HK-2 (cell line): ENCODE measurements at regions not wholly inside any gene's neighbourhood (a gene's known extent, or its start where the extent isn't known, plus 50 kb on each side); places are given as distances from the start of the nearest gene placed in this dataset.
"Not testable (repeated sequence)": the region's sequence is repeated elsewhere in the genome, so short reads cannot be mapped to it uniquely, and the experiment has no call there.

Source experiments
- DNase-seq: peaks from one replicate; pipeline ENCODE4 v3.0.0-alpha.2; 2018; ENCODE audit not compliant: unreplicated experiment

DNA sequence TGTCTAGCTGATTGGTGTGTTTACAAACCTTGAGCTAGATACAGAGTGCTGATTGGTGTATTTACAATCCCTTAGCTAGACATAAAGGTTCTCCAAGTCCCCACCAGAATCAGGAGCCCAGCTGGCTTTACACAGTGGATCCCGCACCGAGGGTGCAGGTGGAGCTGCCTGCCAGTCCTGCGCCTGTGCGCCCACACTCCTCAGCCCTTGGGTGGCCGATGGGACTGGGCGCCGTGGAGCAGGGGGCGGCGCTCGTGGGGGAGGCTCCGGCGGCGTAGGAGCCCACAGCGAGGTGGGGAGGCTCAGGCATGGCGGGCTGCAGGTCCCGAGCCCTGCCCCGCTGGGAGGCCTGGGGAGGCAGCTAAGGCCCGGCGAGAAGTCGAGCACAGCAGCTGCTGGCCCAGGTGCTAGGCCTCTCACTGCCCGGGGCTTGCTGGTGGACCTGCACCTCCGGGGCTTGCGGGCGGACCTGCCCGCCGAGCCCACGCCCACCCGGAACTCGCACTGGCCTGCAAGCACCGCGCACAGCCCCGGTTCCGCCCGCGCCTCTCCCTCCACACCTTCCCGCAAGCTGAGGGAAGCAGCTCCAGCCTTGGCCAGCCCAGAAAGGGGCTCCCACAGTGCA, 51.0 kb upstream of the CDYL start:
- not testable (repeated sequence) for DNase-seq

DNA sequence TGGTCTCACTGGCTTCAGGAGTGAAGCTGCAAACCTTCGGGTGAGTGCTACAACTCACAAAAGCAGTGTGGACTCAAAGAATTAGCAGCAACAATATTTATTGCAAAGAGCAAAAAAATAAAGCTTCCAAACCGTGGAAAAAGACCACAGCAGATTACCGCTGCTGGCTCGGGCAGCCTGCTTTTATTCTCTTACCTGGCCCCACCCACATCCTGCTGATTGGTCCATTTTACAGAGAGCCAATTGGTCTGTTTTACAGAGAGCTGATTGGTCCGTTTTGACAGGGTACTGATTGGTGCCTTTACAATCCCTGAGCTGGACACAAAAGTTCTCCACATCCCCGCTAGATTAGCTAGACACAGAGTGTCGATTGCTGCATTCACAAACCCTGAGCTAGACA, 51.5 kb upstream of the CDYL start:
- DNase-seq: not testable (repeated sequence)

DNA sequence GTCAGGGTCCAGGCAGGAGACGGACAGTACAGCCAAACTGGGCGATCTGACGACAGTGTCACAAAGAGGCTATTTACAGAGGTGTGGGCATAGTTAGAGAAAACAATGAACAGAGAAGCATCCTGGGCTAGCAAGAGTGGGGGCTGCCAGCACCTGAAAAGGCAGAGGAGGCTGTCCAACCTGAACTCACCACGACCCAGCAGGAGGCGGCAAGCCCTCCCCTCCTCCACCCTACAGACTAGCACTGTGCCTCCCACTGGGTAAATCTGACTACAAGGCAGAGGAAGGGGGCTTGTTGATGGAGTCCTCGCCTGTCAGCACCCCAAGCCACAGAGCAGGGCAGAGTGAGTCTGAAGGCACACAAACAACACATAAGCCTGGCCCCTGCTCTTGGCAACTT, 52.8 kb upstream of the CDYL start:
- no peak for DNase-seq

DNA sequence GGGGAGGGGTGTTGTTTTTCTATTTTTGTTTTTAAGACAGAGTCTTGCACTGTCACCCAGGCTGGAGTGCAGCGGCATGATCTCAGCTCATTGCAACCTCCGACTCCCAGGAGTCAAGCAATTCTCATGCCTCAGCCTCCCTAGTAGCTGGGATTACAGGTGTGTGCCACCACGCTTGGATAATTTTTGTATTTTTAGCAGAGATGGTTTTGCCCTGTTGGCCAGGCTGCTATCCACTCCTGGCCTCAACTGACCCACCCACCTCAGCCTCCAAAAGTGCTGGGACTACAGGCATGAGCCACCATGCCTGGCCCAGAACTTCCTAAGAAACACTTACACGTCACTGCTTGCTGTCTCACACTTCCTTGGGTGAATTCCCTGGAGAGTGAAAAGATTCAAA, 54.8 kb upstream of the CDYL start:
- not testable (repeated sequence) for DNase-seq

DNA sequence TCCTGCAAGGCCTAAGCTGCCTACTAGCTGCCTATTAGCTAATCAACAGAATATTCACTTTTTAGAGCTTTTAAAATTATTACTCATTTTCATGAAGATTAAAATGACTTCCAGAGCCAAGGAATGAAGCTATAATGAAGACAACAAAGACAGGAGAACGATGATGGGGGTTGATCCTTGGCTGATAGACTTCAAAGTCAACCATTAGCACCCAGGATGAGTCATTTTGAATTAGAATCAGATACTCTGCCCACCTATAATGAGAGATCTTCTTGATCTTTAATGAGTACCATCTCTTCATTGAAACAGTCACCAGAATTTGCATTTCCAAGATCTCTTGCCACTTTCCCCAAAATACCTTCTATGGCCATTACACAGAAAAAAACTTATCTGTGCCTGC, 56.7 kb upstream of the CDYL start:
- DNase-seq: no peak

DNA sequence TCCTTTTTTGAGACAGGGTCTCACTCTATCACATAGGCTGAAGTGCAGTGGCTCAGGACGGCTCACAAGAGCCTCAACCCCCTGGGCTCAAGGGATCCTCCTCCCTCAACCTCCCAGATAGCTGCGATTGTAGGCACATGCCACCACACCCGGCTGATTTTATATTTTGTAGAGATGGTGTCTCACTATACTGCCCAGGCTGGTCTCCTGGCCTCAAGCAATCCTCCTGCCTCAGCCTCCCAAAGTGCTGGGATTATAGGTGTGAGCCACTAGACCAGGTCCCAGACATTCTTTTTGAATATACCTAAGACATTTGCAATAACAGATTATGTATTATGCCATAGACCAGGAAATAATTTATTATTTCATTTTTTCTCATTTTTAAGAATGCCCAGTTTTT, 58.3 kb upstream of the CDYL start:
- no peak for DNase-seq

DNA sequence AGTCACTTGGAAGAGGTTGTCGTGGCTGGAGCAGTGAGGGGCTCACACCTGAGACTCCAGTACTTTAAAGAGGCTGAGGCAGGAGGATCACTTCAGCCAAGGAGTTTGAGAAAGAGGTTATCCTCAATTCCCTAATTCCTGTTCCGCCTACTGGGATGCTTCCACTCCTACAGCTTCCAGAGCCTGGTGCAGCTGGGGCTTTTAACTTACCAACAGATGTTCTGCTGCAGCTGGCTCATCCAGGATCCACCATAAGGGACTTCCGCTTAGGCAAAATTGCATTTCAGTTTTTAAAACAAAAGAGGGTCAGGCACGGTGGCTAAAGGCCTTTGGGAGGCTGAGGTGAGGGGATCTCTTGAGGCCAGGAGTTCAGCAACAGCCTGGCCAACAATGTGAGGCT, 59.1 kb upstream of the CDYL start:
- no peak for DNase-seq

DNA sequence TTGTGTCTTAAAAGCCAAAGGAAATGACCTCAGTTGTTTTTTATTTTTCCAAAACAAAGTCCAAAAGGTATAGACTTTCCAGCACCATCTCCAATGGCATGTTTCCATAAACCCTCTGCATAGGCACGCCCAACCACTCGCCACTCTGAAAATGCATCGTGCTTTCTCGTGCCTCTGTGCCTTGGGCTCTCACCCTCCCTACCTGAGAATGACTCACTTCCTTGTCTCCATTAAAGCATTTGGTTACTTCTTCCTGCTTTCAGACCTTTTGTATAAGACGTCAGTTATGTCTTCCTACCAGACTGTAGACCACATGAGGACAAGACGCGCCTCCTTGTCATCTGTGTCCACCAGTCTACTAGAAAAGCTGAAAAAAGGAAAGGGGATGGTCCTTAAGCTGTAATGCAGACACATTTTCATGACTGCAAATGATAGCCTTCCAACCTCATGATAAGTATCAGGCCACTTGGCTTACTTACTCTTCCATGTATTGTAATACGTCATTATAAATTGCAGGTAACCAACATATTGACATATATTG, 61.2 kb upstream of the CDYL start:
- no peak for DNase-seq

DNA sequence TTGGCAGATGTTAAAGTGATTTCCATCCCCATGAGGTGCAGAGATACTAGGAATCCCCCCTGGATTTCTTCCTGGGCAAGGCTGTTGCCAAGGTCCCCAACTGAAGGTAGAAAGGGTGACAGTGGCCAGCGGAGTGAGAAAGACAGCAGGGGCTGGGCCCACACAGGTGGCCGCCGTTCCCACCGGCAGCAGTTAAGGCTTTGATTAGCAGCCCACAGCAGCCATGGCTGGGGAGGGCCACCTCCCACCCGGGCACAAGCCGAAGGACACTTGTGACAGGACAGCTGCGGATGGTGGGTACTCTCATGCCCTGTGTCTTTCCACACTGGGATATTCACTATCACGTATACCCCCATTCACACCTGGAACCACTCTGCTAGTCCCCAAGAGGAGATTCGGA, 63.9 kb upstream of the CDYL start:
- no peak for DNase-seq

DNA sequence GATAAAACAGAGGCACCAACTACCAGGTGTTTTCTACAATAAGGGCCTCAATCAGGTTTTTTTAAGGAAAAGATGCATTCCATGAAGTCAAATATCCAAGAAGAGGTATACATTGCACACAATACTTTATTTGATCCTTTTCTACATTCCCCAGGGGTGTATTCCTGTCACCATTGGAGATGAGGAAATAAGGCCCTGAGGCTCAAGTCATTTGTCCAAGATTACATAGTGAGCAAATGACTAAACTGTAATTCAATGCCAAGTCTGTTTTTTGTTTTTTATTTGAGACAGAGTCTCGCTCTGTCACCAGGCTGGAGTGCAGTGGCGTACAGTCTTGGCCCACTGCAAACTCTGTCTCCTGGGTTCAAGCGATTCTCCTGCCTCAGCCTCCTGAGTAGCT, 69.2 kb upstream of the CDYL start:
- no peak for DNase-seq

DNA sequence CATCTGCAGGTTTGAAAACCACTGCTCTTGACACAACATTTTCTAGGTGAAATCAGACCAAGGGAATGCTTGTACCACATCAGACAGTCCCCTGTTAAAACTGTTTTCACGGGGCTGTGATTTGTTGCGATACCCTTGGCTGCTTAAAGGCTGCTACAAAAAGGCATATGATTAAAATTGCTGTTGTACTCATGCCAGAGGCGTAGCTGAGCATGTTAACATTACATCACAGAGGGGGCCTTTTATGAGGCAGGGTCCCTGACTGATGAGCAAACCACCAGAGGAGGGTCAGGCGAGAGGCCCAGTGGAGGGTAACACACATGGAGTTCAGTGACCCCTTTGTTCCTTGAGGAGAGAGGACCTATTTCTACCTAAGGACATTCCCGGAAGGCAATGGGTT, 70.4 kb upstream of the CDYL start:
- DNase-seq: no peak

DNA sequence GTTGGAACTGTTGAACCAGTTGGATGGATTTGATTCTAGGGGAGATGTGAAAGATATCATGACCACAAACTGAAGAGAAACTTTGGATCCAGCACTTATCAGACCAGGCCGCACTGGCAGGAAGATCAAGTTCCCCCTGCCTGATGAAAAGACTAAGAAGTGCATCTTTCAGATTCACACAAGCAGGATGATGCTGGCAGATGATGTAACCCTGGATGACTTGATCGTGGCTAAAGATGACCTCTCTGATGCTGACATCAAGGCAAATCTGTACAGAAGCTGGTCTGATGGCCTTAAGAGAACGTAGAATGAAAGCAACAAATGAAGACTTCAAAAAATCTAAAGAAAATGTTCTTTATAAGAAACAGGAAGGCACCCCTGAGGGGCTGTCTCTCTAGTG, 72.8 kb upstream of the CDYL start:
- no peak for DNase-seq

DNA sequence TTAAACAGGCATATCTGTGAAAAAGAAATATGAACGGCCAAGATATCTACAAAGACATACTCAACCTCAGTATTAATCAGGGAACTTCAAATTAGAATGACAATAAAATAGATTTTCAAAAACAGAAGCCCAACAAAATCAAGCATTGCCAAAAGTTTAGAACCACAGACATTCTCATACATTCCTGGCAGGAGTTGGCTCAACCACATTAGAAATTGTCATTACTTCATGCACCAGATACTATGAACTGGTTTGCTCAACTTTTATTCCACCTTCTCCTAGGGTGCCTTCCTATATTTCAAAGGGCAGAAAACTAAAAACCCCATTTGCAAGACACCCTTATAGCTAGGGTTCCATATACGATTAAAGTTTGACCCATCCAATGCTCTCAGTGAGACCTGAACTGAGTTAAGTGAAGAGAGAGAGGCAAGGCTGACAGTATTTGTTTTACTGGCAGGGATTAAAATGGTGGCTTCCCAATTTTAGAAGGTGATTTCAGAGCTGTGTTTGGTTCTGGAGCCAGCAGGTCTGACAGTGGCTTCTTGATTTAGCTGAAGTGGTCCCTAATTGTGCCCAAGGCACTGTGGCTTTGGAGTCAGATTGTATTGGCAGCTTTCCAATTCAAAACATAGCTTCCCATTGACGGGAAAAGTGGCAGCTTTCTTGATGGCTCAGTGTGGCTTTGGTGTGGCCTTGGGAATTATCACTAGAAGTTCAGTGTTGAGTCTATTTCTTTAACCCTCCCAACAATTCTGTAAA, 77.1 kb upstream of the CDYL start:
- DNase-seq: no peak

DNA sequence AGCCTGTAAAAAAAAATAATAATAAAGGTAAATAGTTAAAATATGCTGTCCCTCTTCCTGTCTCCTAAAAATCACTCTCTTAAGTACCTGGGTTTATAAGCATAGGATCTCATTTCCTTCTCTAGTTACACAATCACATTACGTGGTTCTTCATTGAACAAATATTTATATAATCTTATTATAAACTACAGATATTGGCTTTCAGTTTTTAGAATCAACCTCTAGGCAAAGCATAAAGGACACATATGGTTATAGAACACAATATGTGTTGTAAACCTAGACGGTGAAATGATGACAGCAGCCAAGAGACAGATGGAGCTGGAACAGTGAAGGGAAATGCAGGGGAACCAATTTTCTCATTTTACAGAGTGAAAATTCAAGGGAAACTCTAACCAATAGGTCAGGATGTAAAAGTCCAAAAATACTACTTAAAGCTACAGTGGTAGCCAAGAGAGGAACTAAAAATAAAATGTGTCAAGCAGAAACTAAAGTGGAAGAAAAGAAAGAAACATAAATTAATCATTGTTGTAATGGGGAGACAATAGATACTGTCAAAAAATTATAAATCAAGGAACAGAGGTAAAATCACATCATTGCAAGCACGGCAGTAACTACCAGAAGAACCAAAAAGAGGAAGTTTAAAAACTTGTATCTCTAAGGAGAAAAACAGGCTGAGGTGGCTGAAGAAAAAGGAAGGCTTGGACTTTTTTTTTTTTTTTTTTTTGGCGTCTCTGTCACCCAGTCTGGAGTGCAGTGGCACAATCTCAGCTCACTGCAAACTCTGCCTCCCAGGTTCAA, 82.8 kb upstream of the CDYL start:
- no peak for DNase-seq

DNA sequence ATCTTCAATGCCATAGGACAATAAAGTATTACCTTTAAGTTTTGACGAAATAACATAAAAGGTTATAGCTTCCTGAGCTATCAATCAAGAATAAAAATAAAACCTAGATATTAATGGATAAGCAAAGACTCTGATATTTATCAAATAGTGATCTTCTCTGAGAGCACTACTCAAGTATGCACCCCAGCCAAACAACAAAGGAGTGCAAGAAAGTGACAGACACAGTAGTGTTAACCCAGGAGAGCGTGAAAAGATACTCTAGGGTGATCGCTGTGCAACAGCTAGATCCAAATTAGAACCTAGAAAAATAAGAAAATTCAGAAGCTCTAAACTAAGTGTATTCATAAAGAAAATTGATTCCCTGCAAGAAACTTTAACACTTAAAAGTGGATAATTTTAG, 83.5 kb upstream of the CDYL start:
- DNase-seq: no peak

DNA sequence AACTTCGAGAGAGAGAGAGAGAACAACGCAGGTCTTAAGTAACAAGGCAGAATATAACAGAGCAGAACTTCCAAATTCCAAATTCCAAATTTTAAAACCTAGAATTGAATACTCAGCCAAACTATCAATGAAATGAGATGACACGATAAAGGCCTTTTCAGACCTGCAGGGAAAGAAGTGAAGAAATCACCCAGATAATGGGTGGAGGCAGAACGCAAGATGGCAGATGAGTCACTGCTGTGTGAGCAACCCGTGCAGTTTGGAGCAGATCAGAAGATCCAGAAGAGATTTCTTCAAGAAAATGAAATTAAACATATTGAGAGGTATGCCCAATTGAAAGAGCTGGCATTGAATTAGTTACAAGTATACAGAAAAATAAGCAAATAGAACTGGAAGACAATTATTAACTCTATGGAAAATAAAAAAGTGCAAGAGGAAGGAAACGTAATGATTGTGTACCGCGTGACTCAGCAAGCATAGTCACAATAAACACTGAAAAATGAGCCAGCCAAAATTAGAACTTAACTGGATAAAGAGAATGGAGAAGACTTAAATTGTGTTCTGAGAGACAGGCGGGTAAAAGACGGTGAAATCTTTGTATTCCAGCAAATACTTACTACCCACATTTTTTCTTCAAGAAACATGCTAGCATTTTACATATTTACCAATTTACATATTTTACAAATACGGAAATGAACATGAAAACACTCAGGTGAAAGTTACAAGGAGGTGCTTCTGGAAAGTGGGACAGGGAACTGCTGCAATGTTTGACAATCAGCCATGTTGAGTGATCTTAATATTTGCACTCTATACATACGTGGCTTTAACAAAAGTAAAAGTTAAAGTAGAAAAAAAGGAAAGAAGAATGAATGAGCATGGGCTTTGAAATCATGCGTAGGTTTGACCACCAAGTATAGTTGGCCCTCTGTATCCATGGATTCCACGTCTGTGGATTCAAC, 87.9 kb upstream of the CDYL start:
- no peak for DNase-seq

DNA sequence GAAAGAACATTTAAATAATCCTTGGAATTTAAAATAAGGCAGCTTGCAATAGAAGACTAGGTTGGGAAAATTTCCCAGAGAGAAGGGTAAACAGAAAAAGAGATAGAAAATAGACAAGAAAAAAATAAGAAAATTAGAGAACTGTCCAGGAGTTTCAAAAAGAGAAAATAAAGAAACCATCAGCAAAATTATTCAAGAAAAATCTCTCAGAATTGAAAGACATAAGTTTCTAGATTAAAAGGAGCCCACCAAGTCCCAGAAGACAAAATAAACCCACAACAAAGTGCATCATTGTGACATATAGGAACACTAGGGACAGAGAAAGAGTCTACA, 88.6 kb upstream of the CDYL start:
- DNase-seq: no peak

DNA sequence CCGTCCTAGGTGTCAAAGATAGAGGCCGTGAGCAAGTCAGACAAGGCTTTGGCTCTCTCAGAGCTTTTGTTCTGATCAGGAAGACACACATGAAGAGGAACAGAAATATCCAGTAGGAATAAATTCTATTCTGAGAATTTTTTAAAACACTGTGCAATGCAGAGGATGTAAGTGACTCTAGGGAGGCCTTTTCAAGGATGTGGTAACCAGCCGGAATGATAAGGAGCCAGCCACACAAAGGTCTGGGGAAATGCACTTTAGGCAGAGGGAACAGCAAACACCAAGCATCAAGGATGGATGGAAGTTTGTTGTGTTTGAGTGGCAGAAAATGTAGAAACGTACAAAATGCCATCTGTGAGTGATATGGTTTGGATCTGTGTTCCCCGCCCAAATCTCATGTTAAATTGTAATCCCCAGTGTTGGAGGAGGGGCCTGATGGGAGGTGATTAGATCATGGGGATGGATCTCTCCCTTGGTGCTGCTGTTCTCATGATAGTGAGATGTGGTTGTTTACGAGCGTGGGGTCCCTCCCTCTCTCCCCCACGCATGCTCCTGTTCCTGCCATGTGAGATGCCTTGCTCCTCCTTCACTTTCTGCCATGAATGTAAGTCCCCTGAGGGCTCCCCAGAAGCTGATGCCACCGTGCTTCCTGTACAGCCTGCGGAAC, 93.6 kb upstream of the CDYL start:
- no peak for DNase-seq

DNA sequence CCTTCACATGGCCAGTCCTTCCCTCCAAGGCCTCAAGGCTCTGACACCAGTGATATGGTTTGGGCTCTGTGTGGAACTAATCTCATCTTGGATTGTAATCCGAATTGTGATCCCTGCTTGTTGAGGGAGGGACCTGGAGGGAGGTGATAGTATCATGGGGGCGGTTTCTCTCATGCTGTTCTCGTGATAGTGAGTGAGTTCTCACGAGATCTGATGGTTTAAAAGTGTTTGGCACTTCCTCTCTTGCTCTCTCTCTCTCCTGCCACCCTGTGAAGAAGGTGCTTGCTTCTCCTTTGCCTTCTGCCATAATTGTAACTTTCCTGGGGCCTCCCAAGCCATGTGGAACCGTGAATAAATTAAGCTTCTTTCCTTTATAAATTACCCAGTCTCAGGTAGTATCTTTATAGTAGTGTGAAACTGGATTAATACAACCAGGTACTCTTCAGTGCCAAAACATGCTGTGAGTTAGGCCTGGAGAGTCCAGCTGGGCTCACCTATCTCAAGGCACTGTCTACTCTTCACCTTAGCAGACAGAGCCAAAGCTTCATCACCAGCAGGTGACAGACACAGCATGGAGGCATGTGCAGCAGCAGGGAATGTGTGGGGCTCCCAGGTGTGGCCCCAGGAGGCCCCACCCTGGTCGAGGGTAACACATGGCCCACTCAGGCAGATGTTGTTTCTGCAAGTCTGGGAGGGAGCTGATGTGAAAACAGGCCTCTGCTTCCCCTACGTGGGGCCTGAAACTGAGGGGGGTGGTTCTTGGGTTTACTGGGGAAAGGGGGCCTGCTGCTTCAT, 97.5 kb upstream of the CDYL start:
- no peak for DNase-seq

DNA sequence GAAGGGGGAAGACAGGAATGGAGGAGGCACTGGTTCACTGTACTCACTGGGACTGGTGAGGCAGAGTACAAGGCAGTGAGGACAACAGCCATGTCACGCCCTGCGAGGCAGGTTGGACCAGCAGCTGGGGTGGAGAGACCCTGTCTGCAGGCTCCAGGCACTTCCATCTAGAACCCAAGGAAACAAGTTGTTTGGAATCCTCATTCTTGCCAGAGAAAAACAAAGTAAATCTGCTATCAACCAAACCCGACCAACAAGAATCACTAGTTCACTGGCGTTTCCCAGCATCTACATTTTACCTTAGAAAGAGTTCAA, 98.5 kb upstream of the CDYL start:
- no peak for DNase-seq
